ENCODE measurements at regions not wholly inside any gene's neighbourhood (a gene's known extent, or its start where the extent isn't known, plus 50 kb on each side); places are given as distances from the start of the nearest gene placed in this dataset.

DNA sequence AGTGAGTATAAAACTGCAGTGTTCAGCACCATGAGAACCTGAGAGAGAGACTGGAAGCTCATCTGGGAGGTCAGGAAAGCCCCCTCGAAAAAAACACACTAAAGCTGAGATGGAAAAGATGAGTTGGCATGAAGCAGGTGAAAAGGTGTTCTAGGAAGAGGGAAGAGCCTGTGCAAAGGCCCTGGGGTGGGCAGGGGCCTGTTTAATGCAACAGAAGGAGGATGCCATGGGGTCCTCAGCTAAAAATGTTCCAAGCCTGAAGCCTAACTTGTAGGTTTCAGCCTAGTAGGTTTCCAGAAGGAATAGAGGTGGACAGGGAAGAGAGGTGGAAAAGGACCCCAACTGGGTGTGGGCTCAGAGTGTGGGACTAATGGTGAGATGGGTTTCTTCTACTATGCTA is 242.3 kb upstream of the ZFHX3 start:
- no peak for TF ChIP-seq POLR2A (IDR thresholded peaks at IDR 0.05)
- TF ChIP-seq CTCF (IDR thresholded peaks at IDR 0.05) = no peak

Measured in tibial nerve (tissue), 3 donors.